ENCODE measurements at regions not wholly inside any gene's neighbourhood (a gene's known extent, or its start where the extent isn't known, plus 50 kb on each side); places are given as distances from the start of the nearest gene placed in this dataset.

- TF ChIP-seq POLR2A (IDR thresholded peaks at IDR 0.05) (no peak), CTCF (IDR thresholded peaks at IDR 0.05) (no peak)
Measured at GRCh38 chr7:3232228-3232627, 68.8 kb upstream of the SDK1 start.
